ENCODE measurements at regions not wholly inside any gene's neighbourhood (a gene's known extent, or its start where the extent isn't known, plus 50 kb on each side); places are given as distances from the start of the nearest gene placed in this dataset.

DNA sequence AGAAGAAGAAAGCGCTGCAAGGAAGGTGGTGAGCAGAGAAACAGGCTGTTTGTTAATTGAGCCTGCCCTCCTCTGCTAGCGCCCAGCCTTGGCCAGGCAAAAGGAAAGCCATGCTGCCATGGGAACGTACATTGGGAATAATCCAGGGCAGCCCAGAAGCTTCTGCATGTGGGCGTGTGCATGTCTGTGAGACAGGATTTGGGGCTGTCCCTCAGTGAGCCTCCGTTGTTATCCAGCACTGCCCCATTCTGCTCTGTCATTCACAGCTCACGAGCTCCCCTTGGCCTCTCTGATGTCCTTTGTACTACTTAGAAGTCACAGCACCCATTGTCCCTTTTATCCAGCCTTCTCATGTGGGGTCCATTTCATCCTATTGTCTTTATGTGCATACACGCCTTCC lies 239.1 kb upstream of the ROPN1 start:
- H3K79me2 ChIP-seq (ENCODE audit: control insufficient read depth, insufficient read depth, low read length), result no peaks in the 10 kb centered on the region
- DNase-seq (ENCODE audit: low read depth in 2 of 2), result peak in 1 of 2 donors; percentile 18
- TF ChIP-seq, protein P1, sequence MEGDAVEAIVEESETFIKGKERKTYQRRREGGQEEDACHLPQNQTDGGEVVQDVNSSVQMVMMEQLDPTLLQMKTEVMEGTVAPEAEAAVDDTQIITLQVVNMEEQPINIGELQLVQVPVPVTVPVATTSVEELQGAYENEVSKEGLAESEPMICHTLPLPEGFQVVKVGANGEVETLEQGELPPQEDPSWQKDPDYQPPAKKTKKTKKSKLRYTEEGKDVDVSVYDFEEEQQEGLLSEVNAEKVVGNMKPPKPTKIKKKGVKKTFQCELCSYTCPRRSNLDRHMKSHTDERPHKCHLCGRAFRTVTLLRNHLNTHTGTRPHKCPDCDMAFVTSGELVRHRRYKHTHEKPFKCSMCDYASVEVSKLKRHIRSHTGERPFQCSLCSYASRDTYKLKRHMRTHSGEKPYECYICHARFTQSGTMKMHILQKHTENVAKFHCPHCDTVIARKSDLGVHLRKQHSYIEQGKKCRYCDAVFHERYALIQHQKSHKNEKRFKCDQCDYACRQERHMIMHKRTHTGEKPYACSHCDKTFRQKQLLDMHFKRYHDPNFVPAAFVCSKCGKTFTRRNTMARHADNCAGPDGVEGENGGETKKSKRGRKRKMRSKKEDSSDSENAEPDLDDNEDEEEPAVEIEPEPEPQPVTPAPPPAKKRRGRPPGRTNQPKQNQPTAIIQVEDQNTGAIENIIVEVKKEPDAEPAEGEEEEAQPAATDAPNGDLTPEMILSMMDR (conservative IDR thresholded peaks at IDR 0.05 in 1 of 2, IDR thresholded peaks at IDR 0.05 in 1 of 2; ENCODE audit: low read depth in 1 of 2, low read length in 2 of 2), result no peak
- TF ChIP-seq EZH2 (IDR thresholded peaks at IDR 0.05; ENCODE audit: low read length, missing control alignments), result no peak
- no peak overlapping the region for H2AFZ ChIP-seq (ENCODE audit: low read length)
- no peaks in the 10 kb centered on the region for H3K4me1 ChIP-seq (ENCODE audit: control insufficient read depth, extremely low read depth, insufficient read depth, low read length)
- H4K20me1 ChIP-seq (ENCODE audit: control insufficient read depth, extremely low read depth, insufficient read depth, low read length), result no peaks in the 10 kb centered on the region
- H3K27me3 ChIP-seq (ENCODE audit: control insufficient read depth, insufficient read depth, low read length), result peaks cover 10% of the 10 kb centered on the region
- H3K9me3 ChIP-seq (ENCODE audit: control insufficient read depth, insufficient read depth, low read depth, low read length), result no peaks in the 10 kb centered on the region
- H3K27ac ChIP-seq (ENCODE audit: insufficient read depth, low read length), result no peak overlapping the region
- no peaks in the 10 kb centered on the region for H3K36me3 ChIP-seq (ENCODE audit: control insufficient read depth, insufficient read depth, low read length)
- H3K4me3 ChIP-seq (replicated peaks in 1 of 4; ENCODE audit: control extremely low read depth in 1 of 4, insufficient read depth in 1 of 4, low read depth in 3 of 4, low read length in 4 of 4), result no peak overlapping the region
- H3K4me2 ChIP-seq (ENCODE audit: extremely low read depth, insufficient read depth, low read length), result no peak overlapping the region
- no peak overlapping the region for H3K9ac ChIP-seq (ENCODE audit: insufficient read depth, low read length)

DNA sequence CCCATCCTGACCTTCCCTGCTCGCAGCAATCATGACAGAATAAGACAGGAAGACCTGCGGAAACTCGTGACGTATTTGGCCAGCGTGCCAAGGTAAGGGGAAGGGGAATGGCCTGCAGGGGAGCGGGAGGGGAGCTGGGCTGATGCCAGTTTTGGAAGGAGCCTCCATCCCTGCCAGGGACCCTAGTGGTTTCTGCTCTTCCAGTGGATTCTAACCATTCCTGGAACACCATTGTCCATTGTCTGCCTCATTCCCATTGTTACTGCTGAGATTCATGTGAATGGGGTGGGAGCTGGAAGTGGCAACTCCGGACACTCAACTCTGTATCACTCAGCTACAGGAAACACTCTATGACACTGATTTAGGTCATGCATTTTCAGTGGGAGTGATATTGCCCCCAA lies 242.9 kb upstream of the ROPN1 start:
- H3K9me3 ChIP-seq (ENCODE audit: control insufficient read depth, insufficient read depth, low read depth, low read length), result no peaks in the 10 kb centered on the region
- no peak overlapping the region for H2AFZ ChIP-seq (ENCODE audit: low read length)
- H4K20me1 ChIP-seq (ENCODE audit: control insufficient read depth, extremely low read depth, insufficient read depth, low read length), result no peaks in the 10 kb centered on the region
- no peak overlapping the region for H3K9ac ChIP-seq (ENCODE audit: insufficient read depth, low read length)
- no peaks in the 10 kb centered on the region for H3K36me3 ChIP-seq (ENCODE audit: control insufficient read depth, insufficient read depth, low read length)
- no peaks in the 10 kb centered on the region for H3K79me2 ChIP-seq (ENCODE audit: control insufficient read depth, insufficient read depth, low read length)
- H3K4me3 ChIP-seq (replicated peaks in 1 of 4; ENCODE audit: control extremely low read depth in 1 of 4, insufficient read depth in 1 of 4, low read depth in 3 of 4, low read length in 4 of 4), result no peak overlapping the region
- no peak for DNase-seq (ENCODE audit: low read depth in 2 of 2)
- H3K4me2 ChIP-seq (ENCODE audit: extremely low read depth, insufficient read depth, low read length), result no peak overlapping the region
- H3K4me1 ChIP-seq (ENCODE audit: control insufficient read depth, extremely low read depth, insufficient read depth, low read length), result no peaks in the 10 kb centered on the region
- H3K27me3 ChIP-seq (ENCODE audit: control insufficient read depth, insufficient read depth, low read length), result peaks cover 10% of the 10 kb centered on the region
- no peak for TF ChIP-seq EZH2 (IDR thresholded peaks at IDR 0.05; ENCODE audit: low read length, missing control alignments)
- TF ChIP-seq, protein P1 (conservative IDR thresholded peaks at IDR 0.05 in 1 of 2, IDR thresholded peaks at IDR 0.05 in 1 of 2; ENCODE audit: low read depth in 1 of 2, low read length in 2 of 2), result no peak
- no peak overlapping the region for H3K27ac ChIP-seq (ENCODE audit: insufficient read depth, low read length)

DNA sequence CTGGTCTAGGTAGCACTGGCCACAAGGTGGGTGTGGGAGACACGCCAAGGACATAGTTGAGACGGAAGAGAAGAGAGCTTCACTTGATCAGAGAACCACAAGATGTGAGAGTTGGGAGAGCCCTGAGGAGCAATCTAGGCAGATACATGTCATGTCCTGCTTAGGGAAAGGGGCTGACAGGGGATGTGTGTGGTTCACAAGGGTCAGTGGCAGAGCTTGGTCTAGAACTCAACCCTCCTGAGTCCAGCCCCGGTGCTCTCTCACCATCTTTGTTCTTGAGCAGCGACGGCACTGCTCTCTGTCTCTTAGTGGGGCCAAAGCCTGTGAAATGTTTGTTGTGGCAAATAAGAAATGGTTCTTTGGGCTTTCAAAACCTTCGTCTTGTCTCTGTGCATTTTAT lies 243.5 kb upstream of the ROPN1 start:
- H2AFZ ChIP-seq (ENCODE audit: low read length), result no peak overlapping the region
- no peak for TF ChIP-seq EZH2 (IDR thresholded peaks at IDR 0.05; ENCODE audit: low read length, missing control alignments)
- TF ChIP-seq, protein P1 (conservative IDR thresholded peaks at IDR 0.05 in 1 of 2, IDR thresholded peaks at IDR 0.05 in 1 of 2; ENCODE audit: low read depth in 1 of 2, low read length in 2 of 2), result no peak

More for the DNA sequence above, 243.5 kb upstream of the ROPN1 start:
- Histone ChIP-seq H3K27me3 (ENCODE audit: control insufficient read depth, insufficient read depth, low read length) (peaks cover 7% of the 10 kb centered on the region), H3K4me2 (ENCODE audit: extremely low read depth, insufficient read depth, low read length) (no peak overlapping the region), H4K20me1 (ENCODE audit: control insufficient read depth, extremely low read depth, insufficient read depth, low read length) (no peaks in the 10 kb centered on the region), H3K36me3 (ENCODE audit: control insufficient read depth, insufficient read depth, low read length) (no peaks in the 10 kb centered on the region), H3K79me2 (ENCODE audit: control insufficient read depth, insufficient read depth, low read length) (no peaks in the 10 kb centered on the region), H3K4me1 (ENCODE audit: control insufficient read depth, extremely low read depth, insufficient read depth, low read length) (no peaks in the 10 kb centered on the region), H3K27ac (ENCODE audit: insufficient read depth, low read length) (no peak overlapping the region), H3K9me3 (ENCODE audit: control insufficient read depth, insufficient read depth, low read depth, low read length) (no peaks in the 10 kb centered on the region), H3K4me3 (replicated peaks in 1 of 4; ENCODE audit: control extremely low read depth in 1 of 4, insufficient read depth in 1 of 4, low read depth in 3 of 4, low read length in 4 of 4) (no peak overlapping the region), H3K9ac (ENCODE audit: insufficient read depth, low read length) (no peak overlapping the region)
- DNase-seq (ENCODE audit: low read depth in 2 of 2), result no peak

Measured in fibroblast of lung (primary cell).